H1 (cell line): ENCODE measurements at regions not wholly inside any gene's neighbourhood (a gene's known extent, or its start where the extent isn't known, plus 50 kb on each side); places are given as distances from the start of the nearest gene placed in this dataset.

ENCODE experiments used
- CTBP2 ChIP-seq: IDR thresholded peaks from 2 replicates; pipeline ENCODE4 v1.7.0; 2011; ENCODE audit warnings: borderline replicate concordance, mild to moderate bottlenecking, moderate library complexity, mixed read lengths, low read length; ENCODE audit not compliant: insufficient read depth, insufficient read length
- SAP30 ChIP-seq: fragments of 300-600 bp; sonication (generic); IDR thresholded peaks from 2 replicates; pipeline ENCODE4 v1.7.1; 2012; ENCODE audit warnings: low read length, moderate library complexity, mild to moderate bottlenecking, inconsistent platforms; ENCODE audit not compliant: insufficient read depth, insufficient replicate concordance
- SRF ChIP-seq: IDR thresholded peaks from 2 replicates; pipeline ENCODE4 v1.6.1; 2011; ENCODE audit warnings: mild to moderate bottlenecking, low read depth, low read length, moderate library complexity
- TF ChIP-seq, protein P1 (sequence below): fragments of 300-600 bp; sonication (generic); IDR thresholded peaks from 2 replicates; pipeline ENCODE4 v1.7.1; 2012; ENCODE audit warnings: low read length, moderate library complexity, mild to moderate bottlenecking, inconsistent platforms; ENCODE audit not compliant: insufficient replicate concordance
- TF ChIP-seq, protein P2 (sequence below): IDR thresholded peaks from 2 replicates; pipeline ENCODE4 v1.6.1; 2011; ENCODE audit warnings: low read length, improper control_type of control experiment

DNA sequence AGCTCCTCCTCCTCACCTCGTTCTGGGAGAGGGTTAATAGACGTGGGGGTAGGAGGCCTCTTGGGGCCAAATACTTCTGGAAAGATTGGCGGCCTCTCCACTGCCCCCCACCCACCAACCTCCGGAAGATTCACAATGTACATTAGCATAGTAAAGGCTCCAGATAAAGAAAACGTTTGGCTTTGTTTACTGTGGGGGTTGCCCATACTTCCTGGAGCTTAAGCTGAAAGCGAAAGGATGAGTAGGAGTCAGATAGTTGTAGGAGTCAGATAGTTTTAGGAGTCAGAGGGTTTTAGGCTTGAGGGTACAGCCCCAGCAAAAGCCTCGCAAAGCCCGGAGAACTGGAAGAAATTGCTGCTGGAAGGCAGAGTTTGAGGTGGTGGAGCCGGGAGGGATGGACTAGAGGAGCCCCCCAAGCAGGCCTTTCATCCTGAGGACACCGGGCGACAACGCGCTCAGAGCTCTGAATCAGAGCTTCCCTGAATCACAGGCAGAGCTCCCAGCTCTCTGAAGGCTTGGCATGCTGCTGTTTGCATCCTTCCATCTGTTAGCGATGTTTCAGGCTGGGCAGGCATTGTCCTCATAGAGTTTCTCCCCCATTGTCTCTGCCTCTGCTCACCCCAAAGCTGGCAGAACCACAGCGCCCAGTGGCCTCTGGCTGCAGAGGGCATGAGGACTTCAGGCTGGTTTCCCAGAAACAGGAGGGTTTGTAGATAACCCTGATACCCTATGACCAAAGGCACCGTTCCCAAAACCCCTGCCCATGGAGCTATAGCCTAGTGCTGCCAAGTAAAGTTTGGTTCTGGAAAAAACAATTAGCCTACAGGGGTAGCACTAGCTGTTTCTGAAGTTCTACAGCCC lies 280.7 kb downstream of the BCOR start (continued):
- TF ChIP-seq, protein P1, sequence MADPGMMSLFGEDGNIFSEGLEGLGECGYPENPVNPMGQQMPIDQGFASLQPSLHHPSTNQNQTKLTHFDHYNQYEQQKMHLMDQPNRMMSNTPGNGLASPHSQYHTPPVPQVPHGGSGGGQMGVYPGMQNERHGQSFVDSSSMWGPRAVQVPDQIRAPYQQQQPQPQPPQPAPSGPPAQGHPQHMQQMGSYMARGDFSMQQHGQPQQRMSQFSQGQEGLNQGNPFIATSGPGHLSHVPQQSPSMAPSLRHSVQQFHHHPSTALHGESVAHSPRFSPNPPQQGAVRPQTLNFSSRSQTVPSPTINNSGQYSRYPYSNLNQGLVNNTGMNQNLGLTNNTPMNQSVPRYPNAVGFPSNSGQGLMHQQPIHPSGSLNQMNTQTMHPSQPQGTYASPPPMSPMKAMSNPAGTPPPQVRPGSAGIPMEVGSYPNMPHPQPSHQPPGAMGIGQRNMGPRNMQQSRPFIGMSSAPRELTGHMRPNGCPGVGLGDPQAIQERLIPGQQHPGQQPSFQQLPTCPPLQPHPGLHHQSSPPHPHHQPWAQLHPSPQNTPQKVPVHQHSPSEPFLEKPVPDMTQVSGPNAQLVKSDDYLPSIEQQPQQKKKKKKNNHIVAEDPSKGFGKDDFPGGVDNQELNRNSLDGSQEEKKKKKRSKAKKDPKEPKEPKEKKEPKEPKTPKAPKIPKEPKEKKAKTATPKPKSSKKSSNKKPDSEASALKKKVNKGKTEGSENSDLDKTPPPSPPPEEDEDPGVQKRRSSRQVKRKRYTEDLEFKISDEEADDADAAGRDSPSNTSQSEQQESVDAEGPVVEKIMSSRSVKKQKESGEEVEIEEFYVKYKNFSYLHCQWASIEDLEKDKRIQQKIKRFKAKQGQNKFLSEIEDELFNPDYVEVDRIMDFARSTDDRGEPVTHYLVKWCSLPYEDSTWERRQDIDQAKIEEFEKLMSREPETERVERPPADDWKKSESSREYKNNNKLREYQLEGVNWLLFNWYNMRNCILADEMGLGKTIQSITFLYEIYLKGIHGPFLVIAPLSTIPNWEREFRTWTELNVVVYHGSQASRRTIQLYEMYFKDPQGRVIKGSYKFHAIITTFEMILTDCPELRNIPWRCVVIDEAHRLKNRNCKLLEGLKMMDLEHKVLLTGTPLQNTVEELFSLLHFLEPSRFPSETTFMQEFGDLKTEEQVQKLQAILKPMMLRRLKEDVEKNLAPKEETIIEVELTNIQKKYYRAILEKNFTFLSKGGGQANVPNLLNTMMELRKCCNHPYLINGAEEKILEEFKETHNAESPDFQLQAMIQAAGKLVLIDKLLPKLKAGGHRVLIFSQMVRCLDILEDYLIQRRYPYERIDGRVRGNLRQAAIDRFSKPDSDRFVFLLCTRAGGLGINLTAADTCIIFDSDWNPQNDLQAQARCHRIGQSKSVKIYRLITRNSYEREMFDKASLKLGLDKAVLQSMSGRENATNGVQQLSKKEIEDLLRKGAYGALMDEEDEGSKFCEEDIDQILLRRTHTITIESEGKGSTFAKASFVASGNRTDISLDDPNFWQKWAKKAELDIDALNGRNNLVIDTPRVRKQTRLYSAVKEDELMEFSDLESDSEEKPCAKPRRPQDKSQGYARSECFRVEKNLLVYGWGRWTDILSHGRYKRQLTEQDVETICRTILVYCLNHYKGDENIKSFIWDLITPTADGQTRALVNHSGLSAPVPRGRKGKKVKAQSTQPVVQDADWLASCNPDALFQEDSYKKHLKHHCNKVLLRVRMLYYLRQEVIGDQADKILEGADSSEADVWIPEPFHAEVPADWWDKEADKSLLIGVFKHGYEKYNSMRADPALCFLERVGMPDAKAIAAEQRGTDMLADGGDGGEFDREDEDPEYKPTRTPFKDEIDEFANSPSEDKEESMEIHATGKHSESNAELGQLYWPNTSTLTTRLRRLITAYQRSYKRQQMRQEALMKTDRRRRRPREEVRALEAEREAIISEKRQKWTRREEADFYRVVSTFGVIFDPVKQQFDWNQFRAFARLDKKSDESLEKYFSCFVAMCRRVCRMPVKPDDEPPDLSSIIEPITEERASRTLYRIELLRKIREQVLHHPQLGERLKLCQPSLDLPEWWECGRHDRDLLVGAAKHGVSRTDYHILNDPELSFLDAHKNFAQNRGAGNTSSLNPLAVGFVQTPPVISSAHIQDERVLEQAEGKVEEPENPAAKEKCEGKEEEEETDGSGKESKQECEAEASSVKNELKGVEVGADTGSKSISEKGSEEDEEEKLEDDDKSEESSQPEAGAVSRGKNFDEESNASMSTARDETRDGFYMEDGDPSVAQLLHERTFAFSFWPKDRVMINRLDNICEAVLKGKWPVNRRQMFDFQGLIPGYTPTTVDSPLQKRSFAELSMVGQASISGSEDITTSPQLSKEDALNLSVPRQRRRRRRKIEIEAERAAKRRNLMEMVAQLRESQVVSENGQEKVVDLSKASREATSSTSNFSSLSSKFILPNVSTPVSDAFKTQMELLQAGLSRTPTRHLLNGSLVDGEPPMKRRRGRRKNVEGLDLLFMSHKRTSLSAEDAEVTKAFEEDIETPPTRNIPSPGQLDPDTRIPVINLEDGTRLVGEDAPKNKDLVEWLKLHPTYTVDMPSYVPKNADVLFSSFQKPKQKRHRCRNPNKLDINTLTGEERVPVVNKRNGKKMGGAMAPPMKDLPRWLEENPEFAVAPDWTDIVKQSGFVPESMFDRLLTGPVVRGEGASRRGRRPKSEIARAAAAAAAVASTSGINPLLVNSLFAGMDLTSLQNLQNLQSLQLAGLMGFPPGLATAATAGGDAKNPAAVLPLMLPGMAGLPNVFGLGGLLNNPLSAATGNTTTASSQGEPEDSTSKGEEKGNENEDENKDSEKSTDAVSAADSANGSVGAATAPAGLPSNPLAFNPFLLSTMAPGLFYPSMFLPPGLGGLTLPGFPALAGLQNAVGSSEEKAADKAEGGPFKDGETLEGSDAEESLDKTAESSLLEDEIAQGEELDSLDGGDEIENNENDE, result no peak
- no peak for TF ChIP-seq CTBP2
- TF ChIP-seq, protein P2, sequence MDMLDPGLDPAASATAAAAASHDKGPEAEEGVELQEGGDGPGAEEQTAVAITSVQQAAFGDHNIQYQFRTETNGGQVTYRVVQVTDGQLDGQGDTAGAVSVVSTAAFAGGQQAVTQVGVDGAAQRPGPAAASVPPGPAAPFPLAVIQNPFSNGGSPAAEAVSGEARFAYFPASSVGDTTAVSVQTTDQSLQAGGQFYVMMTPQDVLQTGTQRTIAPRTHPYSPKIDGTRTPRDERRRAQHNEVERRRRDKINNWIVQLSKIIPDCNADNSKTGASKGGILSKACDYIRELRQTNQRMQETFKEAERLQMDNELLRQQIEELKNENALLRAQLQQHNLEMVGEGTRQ, result no peak
- no peak for TF ChIP-seq SRF
- no peak for TF ChIP-seq SAP30
